ENCODE measurements at regions not wholly inside any gene's neighbourhood (a gene's known extent, or its start where the extent isn't known, plus 50 kb on each side); places are given as distances from the start of the nearest gene placed in this dataset.

GRCh38 chr1:239803781-239804180 lies 287.9 kb upstream of the FMN2 start:
- Histone ChIP-seq H3K4me3 (ENCODE audit: low read depth, low read length) (no peak overlapping the region), H3K9ac (ENCODE audit: low read depth, low read length) (no peak overlapping the region), H3K4me1 (ENCODE audit: control insufficient read depth, insufficient read depth, low read length) (no peaks in the 10 kb centered on the region), H3K36me3 (ENCODE audit: control insufficient read depth, insufficient read depth, low read length) (no peaks in the 10 kb centered on the region), H3K27me3 (ENCODE audit: control insufficient read depth, insufficient read depth, low read length) (no peaks in the 10 kb centered on the region), H3K9me3 (ENCODE audit: control insufficient read depth, insufficient read depth, low read length) (no peaks in the 10 kb centered on the region)

DNA sequence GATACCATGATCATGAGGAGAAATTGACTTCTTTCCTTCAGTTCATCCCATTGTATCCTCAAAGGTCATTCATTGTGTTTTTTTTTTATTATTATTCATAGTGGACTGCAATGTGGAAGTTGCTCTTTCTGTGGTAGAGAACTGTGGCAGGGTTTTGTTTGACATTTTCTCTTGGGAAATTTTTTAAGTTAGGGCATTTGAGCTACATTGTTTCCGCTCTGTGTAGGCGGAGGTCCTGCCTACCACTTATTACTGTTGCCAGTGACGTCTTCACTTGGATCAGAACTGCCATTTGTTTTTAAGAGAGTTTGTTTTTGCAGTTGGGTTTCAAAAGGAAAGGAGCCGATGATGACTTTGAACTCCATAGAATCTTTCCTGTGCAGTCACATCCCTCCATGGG lies 287.4 kb upstream of the FMN2 start:
- H3K9me3 ChIP-seq (ENCODE audit: control insufficient read depth, insufficient read depth, low read length), result no peaks in the 10 kb centered on the region
- no peak overlapping the region for H3K9ac ChIP-seq (ENCODE audit: low read depth, low read length)
- no peaks in the 10 kb centered on the region for H3K4me1 ChIP-seq (ENCODE audit: control insufficient read depth, insufficient read depth, low read length)
- no peaks in the 10 kb centered on the region for H3K27me3 ChIP-seq (ENCODE audit: control insufficient read depth, insufficient read depth, low read length)
- H3K4me3 ChIP-seq (ENCODE audit: low read depth, low read length), result no peak overlapping the region
- H3K36me3 ChIP-seq (ENCODE audit: control insufficient read depth, insufficient read depth, low read length), result no peaks in the 10 kb centered on the region

- Histone ChIP-seq H3K4me1 (ENCODE audit: control insufficient read depth, insufficient read depth, low read length) (no peaks in the 10 kb centered on the region), H3K9ac (ENCODE audit: low read depth, low read length) (no peak overlapping the region), H3K4me3 (ENCODE audit: low read depth, low read length) (no peak overlapping the region), H3K27me3 (ENCODE audit: control insufficient read depth, insufficient read depth, low read length) (no peaks in the 10 kb centered on the region), H3K36me3 (ENCODE audit: control insufficient read depth, insufficient read depth, low read length) (no peaks in the 10 kb centered on the region), H3K9me3 (ENCODE audit: control insufficient read depth, insufficient read depth, low read length) (no peaks in the 10 kb centered on the region)
Observed at GRCh38 chr1:239805042-239805441, 286.6 kb upstream of the FMN2 start.

- Histone ChIP-seq H3K4me3 (ENCODE audit: low read depth, low read length) (no peak overlapping the region), H3K36me3 (ENCODE audit: control insufficient read depth, insufficient read depth, low read length) (no peaks in the 10 kb centered on the region), H3K27me3 (ENCODE audit: control insufficient read depth, insufficient read depth, low read length) (no peaks in the 10 kb centered on the region), H3K9ac (ENCODE audit: low read depth, low read length) (no peak overlapping the region), H3K9me3 (ENCODE audit: control insufficient read depth, insufficient read depth, low read length) (no peaks in the 10 kb centered on the region), H3K4me1 (ENCODE audit: control insufficient read depth, insufficient read depth, low read length) (peaks cover 3% of the 10 kb centered on the region)
Observed at GRCh38 chr1:239805851-239806772, 285.6 kb upstream of the FMN2 start.

DNA sequence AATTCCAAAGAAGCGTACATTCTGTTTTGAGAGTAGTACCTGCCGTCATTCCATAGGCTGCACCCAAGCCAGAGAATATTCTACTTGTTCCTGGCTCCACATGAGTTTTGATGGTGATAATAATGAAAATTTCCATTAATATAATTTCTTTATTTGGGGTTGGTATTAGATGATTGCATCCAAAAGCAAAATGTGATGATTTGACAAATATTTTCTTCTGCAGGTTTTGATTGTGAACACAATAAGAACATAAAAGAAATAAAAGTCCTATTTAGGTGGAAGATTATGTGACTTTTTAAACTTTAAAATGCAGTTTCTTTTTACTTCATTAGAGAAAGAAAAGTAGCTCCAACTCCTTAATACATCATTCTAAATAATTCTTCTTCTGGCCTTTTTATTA lies 284.8 kb upstream of the FMN2 start:
- no peaks in the 10 kb centered on the region for H3K36me3 ChIP-seq (ENCODE audit: control insufficient read depth, insufficient read depth, low read length)
- H3K4me3 ChIP-seq (ENCODE audit: low read depth, low read length), result no peak overlapping the region
- no peaks in the 10 kb centered on the region for H3K9me3 ChIP-seq (ENCODE audit: control insufficient read depth, insufficient read depth, low read length)
- H3K27me3 ChIP-seq (ENCODE audit: control insufficient read depth, insufficient read depth, low read length), result no peaks in the 10 kb centered on the region
- H3K9ac ChIP-seq (ENCODE audit: low read depth, low read length), result no peak overlapping the region
- H3K4me1 ChIP-seq (ENCODE audit: control insufficient read depth, insufficient read depth, low read length), result peaks cover 3% of the 10 kb centered on the region

DNA sequence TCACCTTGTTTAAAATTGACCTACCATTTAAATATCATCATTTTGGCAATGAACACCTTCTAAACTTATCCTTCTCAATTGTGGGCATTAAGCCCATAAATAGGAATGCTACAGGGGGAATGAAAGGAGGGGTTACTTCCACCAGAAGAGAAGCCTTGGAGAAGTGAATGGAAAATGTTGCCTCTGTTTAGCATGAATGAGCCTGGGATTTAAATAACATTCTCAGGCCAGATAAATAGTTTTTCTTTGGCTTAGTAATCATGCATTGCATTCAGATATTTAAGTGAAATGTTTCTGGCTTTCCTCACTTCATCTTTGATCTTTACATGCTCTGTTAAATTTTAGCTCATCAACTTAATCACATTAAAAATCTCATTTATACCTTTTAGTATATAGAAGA lies 284.3 kb upstream of the FMN2 start:
- H3K9me3 ChIP-seq (ENCODE audit: control insufficient read depth, insufficient read depth, low read length), result no peaks in the 10 kb centered on the region
- no peaks in the 10 kb centered on the region for H3K36me3 ChIP-seq (ENCODE audit: control insufficient read depth, insufficient read depth, low read length)
- no peak overlapping the region for H3K9ac ChIP-seq (ENCODE audit: low read depth, low read length)
- H3K27me3 ChIP-seq (ENCODE audit: control insufficient read depth, insufficient read depth, low read length), result no peaks in the 10 kb centered on the region
- peaks cover 3% of the 10 kb centered on the region for H3K4me1 ChIP-seq (ENCODE audit: control insufficient read depth, insufficient read depth, low read length)
- H3K4me3 ChIP-seq (ENCODE audit: low read depth, low read length), result no peak overlapping the region

DNA sequence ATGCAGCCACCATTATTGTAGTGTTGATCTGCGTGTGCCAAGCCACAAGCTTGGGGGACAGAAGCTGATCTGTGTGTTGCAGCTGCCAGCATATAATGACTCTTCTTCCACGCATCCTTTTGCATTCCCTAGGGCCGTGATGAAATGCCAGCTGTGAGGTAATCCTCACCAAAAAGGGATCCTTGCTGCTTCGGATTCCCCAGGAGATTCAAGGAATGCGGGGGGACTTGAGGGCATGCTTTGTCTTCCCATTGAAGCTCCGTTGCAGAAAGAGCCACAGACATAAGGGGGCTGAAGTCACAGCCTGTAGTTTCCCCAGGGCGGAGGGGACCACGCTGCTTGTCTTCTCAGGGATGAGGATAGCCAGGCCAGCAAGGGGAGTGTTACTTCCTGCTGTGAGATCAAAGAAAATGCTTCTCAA lies 281.6 kb upstream of the FMN2 start:
- Histone ChIP-seq H3K9ac (ENCODE audit: low read depth, low read length) (no peak overlapping the region), H3K27me3 (ENCODE audit: control insufficient read depth, insufficient read depth, low read length) (no peaks in the 10 kb centered on the region), H3K4me3 (ENCODE audit: low read depth, low read length) (no peak overlapping the region), H3K9me3 (ENCODE audit: control insufficient read depth, insufficient read depth, low read length) (no peaks in the 10 kb centered on the region), H3K4me1 (ENCODE audit: control insufficient read depth, insufficient read depth, low read length) (peaks cover 3% of the 10 kb centered on the region), H3K36me3 (ENCODE audit: control insufficient read depth, insufficient read depth, low read length) (no peaks in the 10 kb centered on the region)

DNA sequence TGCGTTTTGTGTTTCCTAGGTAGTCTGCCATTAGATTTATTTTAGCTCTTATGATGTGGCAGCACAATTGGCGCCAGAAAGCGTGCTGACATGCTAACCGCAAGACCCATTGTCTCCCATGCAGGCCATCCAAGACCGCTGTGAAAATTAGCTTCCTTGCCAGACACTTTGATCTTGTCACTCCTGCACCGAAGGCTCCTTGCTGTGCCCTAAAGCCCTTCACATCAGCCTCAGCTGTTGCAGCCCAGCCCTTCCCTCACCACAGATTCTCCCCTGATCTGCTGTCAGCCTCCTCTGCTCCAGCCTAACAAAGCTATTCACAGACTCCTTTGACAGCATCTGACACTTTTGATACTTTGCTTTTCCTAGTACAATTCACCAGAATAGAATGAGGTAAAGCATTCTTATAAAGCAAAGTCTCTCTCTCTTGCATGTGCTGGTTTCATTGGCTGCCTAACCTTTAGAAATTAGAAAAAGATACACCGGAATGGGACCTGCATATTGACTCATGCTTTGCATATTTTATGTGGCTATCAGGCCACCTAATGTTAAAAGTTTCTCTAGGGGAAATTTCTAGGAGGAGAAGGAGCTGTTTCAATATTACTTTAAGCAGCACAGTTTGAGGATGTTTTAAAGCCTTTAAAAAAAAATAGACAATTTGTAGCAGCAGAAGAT lies 280.3 kb upstream of the FMN2 start:
- H3K9me3 ChIP-seq (ENCODE audit: control insufficient read depth, insufficient read depth, low read length), result no peaks in the 10 kb centered on the region
- no peak overlapping the region for H3K4me3 ChIP-seq (ENCODE audit: low read depth, low read length)
- H3K36me3 ChIP-seq (ENCODE audit: control insufficient read depth, insufficient read depth, low read length), result no peaks in the 10 kb centered on the region
- H3K9ac ChIP-seq (ENCODE audit: low read depth, low read length), result no peak overlapping the region
- no peaks in the 10 kb centered on the region for H3K27me3 ChIP-seq (ENCODE audit: control insufficient read depth, insufficient read depth, low read length)
- peaks cover 5% of the 10 kb centered on the region for H3K4me1 ChIP-seq (ENCODE audit: control insufficient read depth, insufficient read depth, low read length)

DNA sequence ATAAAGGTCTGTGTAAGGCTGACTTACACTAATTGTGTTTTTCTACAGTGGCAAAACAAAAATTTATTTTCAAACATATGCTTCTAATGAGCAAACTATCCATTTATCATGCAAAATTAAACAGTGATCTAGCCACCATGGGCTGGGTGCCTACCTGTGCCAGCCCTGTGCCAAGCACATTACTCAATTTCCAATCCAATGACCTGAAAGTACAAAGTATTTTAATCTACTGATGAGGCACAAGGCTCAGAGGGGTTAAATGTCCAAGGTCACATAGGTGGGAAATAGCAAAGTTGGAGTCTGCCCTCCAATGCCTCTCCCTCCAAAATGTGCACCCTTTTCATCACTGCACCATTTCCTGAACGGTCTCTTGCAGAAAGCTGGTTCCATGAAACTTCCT lies 279.1 kb upstream of the FMN2 start:
- Histone ChIP-seq H3K9ac (ENCODE audit: low read depth, low read length) (no peak overlapping the region), H3K27me3 (ENCODE audit: control insufficient read depth, insufficient read depth, low read length) (no peaks in the 10 kb centered on the region), H3K9me3 (ENCODE audit: control insufficient read depth, insufficient read depth, low read length) (no peaks in the 10 kb centered on the region), H3K36me3 (ENCODE audit: control insufficient read depth, insufficient read depth, low read length) (no peaks in the 10 kb centered on the region), H3K4me3 (ENCODE audit: low read depth, low read length) (no peak overlapping the region), H3K4me1 (ENCODE audit: control insufficient read depth, insufficient read depth, low read length) (peaks cover 5% of the 10 kb centered on the region)

DNA sequence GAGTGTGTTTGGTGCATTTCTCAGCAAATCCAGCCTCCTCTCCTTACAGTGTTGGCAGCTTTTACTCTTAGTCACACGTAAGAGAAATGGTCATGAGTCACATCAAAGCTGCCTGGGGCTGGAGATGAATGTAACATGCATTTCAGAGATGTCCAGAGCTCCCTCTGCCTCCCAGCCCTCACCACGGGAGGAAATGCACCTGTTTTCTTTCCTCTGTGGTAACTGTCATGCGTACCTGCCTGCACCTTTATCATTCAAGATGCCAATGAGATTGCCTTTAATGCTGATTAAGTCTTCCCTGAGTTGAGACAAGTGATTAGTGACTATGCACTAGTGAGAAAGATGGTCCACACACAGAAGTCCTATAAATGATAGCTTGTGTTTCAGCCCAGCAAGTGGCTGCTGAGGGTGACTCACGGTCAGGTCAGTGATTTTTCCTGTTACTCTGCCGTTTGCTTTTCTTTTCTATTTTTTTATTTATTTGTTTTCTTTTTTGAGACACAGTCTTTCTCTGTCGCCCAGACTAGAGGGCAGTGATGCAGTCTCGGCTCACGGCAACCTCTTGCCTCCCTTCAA lies 277.3 kb upstream of the FMN2 start:
- H3K27me3 ChIP-seq (ENCODE audit: control insufficient read depth, insufficient read depth, low read length), result no peaks in the 10 kb centered on the region
- no peak overlapping the region for H3K9ac ChIP-seq (ENCODE audit: low read depth, low read length)
- H3K36me3 ChIP-seq (ENCODE audit: control insufficient read depth, insufficient read depth, low read length), result no peaks in the 10 kb centered on the region
- H3K4me1 ChIP-seq (ENCODE audit: control insufficient read depth, insufficient read depth, low read length), result peaks cover 5% of the 10 kb centered on the region
- H3K9me3 ChIP-seq (ENCODE audit: control insufficient read depth, insufficient read depth, low read length), result no peaks in the 10 kb centered on the region
- H3K4me3 ChIP-seq (ENCODE audit: low read depth, low read length), result no peak overlapping the region

DNA sequence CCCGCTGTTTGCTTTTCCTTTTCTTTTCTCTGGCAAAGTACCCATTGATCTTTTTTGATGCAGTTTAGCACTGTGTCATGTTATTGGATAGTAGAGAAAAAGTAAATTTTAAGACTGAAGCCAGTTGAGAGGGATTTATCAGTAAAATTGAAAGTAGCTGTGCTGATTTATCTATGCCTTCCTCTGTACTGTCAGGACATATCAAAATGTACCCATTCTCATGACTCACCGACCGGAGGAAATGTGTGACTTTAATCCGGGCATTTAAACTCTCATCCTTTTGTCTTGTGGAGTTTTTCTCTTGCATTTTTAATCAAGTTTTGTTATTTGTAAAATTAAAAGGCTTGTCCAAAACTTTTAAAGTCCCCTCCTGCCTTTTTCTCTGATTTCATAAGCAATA lies 276.6 kb upstream of the FMN2 start:
- Histone ChIP-seq H3K4me1 (ENCODE audit: control insufficient read depth, insufficient read depth, low read length) (peaks cover 5% of the 10 kb centered on the region), H3K4me3 (ENCODE audit: low read depth, low read length) (no peak overlapping the region), H3K9ac (ENCODE audit: low read depth, low read length) (no peak overlapping the region), H3K27me3 (ENCODE audit: control insufficient read depth, insufficient read depth, low read length) (no peaks in the 10 kb centered on the region), H3K36me3 (ENCODE audit: control insufficient read depth, insufficient read depth, low read length) (no peaks in the 10 kb centered on the region), H3K9me3 (ENCODE audit: control insufficient read depth, insufficient read depth, low read length) (no peaks in the 10 kb centered on the region)
